DMS53 (cell line): ENCODE measurements at regions not wholly inside any gene's neighbourhood (a gene's known extent, or its start where the extent isn't known, plus 50 kb on each side); places are given as distances from the start of the nearest gene placed in this dataset.

Experiments
- DNase-seq: peaks from one replicate; lab custom pipeline; 2025; lab: John Stamatoyannopoulos, UW

DNA sequence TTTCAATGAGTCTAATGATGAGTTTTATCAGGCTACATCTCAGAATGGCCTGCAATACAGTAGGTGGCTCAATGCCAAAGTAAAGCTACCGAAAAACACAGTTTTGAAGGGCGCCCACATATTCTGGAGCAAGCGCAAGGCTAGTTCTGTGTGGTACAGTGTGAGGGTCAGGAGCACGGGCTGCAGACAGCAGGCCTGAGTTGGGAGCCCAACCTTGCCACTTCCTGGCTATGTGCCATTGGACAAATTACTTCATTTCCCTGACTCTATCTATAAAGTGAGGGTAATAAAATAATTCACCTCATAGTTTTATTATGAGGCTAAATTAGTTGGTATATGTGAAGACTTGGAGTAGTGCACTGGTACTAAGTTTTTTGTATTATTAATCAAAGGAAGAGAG, 150.7 kb downstream of the OPN5 start:
- no peak for DNase-seq

DNA sequence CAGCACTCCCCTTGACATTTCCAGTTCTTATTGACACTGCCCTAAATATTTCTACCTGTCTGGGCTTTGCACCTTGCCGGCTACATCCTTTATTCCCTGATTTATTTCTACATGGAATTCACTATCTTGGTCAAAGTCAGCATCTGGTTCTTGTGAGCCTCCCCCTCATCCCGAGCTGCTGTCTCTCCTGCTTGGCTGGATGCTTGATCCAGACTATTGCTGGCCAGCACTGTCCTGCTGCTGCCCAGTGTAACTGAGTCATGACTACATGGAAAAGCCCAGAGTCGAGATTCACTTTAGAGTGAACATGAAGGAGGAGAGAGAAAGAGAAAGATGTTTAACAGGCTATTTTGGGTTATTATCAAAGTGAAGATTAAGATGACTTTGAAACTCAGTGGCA, 142.2 kb downstream of the OPN5 start:
- DNase-seq: no peak

DNA sequence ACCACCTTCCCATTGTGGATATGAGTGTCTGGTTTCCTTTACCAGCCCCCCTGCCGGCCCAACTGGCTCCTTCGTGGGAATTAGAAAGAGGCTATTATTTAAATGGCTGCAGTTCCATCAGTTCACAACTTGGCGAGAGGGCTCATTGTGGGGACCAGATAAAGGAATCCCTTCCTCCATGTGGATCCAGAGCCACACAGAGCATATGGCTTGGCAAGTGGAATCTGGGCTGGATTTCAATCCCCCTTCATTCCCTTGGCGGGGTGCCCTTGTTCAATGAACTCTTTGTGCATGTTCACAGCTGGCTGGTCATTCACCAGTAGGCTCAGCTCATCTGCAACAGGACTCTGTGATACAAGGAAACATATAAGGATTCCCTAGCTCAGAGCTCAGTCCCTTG, 140.6 kb downstream of the OPN5 start:
- DNase-seq: no peak

DNA sequence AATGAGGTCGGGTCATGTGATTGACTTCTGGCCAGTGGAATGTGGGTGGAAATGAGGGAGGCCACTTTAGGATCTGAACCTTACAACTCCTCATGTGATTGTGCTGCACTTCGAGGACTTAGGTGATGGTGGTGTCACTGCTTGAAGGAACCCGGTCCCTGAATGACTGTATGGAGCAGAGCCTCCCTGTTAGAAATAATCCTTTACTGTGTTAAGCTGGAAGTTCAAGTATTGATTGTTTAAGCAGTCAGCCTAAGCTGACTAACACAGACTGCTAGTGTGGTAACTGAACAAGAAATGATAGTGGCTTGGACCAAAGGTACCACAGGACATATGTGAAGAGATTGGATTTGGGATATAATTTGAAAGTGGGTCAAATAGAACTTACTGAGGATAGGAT, 138.0 kb downstream of the OPN5 start:
- DNase-seq: no peak

DNA sequence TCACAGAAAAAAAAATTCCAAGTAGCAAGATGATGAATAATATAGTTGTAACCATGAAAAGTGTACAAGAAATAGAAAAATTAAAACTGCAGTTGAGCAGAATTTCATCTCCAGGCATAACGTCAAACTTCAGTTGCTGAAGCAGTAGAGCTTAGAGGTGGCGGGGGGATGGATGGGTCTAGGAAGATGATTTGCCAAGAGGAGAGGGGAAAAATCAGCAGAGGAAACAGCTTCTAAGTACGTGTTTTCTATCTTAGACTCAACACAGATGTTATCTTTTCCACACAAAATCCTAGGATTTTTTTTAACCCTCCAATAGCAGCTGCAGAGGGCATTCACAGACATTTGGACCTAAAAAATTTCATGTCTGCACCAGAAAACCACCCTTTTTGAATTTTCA, 136.0 kb downstream of the OPN5 start:
- DNase-seq: no peak

DNA sequence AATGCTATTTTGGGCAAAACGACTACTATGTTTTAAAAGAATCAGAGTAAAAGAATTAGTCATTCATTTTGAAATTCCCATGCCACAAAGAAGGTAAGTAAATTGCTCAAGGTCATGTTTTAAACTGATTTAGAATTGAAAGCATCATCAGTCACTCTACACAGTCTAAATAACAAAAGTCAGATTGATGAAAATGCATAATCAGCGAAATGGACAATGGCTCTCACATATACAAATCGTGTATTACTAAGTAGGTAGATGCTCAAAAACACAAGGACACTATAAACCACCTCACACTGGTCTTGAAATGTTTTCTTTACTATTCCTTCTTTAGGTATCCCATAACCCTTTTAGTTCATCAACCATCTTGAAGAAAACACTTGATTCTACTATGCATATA, 135.4 kb downstream of the OPN5 start:
- DNase-seq: no peak

DNA sequence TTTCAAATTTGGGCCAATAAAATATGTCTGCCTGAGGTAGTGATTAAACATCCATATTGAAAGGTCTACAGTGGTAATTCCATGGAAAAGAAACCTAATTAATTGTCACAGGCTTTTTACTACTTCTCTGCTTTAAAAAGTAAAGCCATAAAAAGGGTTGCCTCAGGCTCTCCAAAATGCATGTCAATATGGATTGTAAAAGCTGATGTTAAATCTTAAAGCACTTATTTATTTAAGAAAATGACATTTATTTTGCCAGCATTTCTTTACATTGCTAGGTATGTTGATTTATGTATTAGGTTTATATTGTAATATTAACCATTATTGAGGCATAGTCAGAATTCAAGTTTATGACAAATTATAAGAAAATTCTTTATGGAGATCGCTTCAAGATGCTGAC, 133.2 kb downstream of the OPN5 start:
- no peak for DNase-seq

DNA sequence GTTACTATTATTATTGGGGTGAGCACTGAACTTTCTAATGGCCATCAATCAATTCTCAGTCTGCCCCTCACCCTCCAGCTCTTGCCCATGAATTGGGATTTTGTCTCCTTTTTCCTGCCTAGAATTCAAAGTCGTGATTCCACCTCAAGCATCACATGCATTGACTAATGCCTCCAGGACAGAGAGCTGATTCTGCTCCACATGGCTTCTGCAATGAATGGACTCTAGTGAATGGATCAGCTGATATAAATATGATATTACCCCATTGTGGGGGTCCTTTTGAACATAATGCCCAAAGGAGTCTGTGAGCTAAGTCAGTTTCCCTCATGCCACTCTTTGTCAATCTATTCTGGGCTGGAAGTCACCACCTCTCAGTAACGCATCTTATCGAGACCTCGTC, 126.4 kb downstream of the OPN5 start:
- DNase-seq: no peak

DNA sequence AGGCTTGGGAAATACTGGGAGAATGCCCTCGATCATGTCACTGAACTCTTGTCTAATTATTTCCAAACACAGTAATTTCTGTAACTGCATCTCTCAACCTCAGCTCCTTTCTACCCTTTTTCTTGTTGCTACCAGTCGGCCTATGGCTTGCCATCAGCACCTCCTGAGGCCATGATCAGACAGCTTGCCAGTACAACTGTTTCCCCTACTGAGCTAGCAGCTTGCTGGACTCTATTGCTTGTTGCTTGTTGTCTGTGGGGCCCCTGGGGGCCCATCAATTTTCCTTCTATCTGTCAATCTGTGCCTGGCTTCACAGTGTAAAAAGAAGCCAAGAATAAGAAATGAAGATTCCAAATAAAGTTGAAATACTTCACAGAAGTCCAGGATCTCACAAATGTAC, 123.9 kb downstream of the OPN5 start:
- DNase-seq: no peak

DNA sequence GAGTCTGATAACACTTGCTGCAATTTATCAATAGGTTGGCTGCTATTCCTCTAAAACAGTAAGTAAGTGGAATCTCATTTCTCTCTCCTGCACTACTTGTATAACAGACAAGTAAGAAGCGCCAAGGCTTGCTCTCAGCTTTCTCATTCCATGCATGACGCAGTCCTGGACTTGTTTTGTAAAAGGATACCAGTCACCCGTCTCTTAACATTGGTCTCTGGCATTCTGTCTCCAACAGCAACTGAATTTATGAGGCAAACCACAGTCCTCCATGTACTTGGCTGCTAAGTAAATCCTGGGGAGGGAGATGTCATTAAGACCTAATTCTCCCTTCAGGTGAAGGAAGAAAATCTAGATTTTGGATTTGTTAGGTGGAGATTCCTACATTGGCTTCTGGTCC, 115.4 kb downstream of the OPN5 start:
- no peak for DNase-seq

DNA sequence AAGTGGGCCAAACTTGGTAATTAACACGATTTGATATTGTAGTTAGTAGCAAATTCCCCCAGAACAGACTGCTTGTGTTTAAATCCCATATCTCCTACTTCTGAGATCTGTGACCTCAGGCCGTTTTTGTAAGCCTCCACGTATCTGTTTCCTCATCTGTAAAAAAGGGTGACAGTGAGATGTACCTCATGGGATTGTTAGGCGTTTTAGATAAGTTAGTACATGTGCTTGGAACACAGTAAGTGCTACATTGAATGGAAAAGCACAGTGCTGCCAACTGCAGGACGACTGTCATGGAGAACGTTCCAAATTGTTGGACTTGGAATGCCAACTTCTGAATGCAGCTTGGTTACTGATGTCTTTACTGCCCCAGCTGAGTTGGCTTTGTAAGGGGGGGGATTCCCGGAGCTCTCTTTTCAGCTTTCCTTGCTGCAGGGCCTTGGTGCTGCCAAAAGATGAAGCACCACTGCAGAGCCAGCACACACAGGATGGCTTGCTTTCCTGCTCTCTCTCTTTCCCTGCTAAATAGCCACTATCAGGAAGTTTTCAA, 108.6 kb downstream of the OPN5 start:
- no peak for DNase-seq

DNA sequence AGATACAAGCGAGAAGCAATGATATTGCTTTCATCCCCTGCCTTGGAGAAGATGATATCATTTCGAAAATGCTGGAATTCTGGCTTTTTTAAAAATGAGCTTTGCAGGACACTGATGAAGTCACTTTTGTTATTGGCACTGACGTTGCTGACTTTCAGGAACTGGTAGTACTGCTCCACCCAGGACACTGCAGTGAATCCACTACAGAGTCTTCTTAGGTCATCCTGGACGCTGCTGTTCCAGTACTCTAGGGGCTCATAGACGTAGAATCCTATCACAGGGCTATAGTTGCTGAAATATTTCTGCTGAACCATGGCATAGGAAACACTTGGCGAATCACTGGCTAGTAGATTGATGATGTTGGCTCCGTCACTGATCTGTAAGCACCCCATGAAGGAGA, 97.2 kb downstream of the OPN5 start:
- no peak for DNase-seq
